Fibroblast of upper back skin (primary cell): ENCODE measurements at regions not wholly inside any gene's neighbourhood (a gene's known extent, or its start where the extent isn't known, plus 50 kb on each side); places are given as distances from the start of the nearest gene placed in this dataset.

Experiments
- DNase-seq: peaks from one replicate; pipeline ENCODE4 v3.0.0-alpha.2; 2013

GRCh38 chr5:103336941-103337340 lies 78.4 kb downstream of the MACIR start:
- DNase-seq, result peak; percentile 50

GRCh38 chr5:103333376-103333775 lies 74.8 kb downstream of the MACIR start:
- peak; percentile 3 for DNase-seq

GRCh38 chr5:103330875-103331274 lies 72.3 kb downstream of the MACIR start:
- no peak for DNase-seq
